DMS79 (cell line): ENCODE measurements at regions not wholly inside any gene's neighbourhood (a gene's known extent, or its start where the extent isn't known, plus 50 kb on each side); places are given as distances from the start of the nearest gene placed in this dataset.

Experiments
- DNase-seq: peaks from one replicate; lab custom pipeline; 2025; lab: John Stamatoyannopoulos, UW

DNA sequence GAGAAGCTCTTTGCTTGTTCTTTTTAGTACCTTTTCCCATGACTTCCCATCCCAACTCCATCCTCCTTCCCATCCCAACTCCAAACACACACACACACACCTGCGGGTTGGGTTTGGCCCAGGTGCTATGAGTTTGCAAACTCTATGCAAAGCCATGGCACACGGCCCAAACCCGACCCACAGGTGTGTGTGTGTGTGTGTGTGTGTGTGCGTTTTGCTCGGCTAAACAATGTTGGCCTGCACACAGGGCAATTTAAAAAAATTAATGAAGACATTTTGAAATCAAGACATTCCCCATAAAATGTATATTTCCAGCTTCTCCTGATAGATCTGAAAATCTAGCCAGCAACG lies 103.7 kb upstream of the TLE3 start:
- no peak for DNase-seq

DNA sequence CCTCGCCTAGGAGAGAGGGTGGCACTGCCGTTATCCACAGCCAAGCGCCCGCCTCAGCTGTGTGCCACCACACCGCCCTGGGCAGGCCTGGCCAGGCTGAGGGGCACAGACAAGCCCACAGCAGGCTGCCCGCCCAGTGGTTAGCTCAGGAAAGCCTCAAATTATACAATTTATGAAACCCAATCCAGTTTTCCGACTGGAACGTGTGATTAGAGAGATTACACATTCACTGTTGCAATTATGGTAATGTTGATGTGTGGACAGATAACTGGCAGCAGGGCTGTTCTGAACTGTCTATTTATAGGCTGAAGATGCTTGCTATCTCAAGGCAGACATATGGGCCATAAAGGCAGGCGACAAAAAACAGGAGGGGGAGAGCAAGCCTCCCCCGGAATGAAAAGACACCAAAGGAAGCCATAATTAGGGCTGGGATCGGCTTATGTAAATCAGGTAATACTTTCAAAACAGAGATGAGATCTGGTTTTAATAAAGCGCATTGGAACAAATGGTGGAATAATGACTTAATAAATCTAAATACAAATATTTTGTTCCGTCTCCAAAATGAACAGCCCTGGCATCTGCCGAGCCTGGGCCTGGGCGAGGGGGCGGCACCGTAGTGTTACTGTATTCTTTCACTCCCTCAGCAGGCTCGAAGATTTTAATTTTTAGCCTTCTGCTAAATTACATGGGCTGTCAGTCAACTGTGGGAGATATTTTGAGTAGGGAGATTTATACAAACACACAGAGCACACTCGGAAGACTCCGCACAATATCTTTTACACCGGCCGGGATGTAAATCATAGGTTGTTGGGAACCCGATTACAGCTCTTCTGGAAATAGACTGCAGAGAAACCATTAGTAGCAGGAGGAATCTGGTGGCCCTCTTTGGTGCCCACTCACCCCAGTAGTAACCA lies 103.1 kb upstream of the TLE3 start:
- no peak for DNase-seq

DNA sequence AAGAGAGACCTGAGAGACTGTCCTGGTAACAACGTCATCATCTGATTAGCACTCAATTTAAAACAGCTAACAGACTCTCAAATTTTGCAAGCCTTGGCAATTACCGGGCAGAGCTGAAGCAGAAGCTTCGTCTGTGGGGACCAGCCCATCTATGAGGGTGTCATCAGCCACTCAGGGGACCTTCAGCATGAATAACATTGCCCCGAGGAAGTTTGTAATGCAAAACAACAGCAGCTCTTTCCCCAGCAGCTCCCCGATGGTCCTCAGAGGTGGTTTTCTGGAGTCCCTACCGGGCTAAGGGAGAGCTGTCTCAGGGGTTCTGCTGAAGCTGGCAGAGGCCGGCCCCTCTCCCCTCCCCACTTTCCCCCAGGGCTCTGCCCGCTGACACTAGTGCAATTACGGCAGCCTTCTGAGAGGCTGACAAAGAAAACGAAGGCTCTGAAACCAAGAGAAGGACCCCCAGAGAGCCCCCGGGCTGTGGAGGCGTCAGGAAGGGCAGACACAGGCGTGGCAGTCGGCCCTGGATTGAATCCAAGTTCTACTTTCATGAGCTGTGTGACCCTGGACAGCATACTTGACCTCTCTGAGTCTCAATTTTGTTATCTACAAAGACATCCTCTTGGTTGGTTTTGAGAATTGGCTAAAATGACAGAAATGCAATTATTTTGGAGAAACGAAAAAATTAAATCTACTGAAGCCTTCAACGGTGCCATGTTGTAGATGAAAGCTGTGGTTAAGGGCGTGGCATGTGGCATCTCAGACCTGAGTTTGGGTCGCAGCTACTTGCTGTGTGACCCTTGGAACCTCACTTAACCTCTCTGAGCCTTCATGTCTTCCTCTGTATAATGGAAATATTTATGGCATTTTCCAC lies 102.1 kb upstream of the TLE3 start:
- no peak for DNase-seq

DNA sequence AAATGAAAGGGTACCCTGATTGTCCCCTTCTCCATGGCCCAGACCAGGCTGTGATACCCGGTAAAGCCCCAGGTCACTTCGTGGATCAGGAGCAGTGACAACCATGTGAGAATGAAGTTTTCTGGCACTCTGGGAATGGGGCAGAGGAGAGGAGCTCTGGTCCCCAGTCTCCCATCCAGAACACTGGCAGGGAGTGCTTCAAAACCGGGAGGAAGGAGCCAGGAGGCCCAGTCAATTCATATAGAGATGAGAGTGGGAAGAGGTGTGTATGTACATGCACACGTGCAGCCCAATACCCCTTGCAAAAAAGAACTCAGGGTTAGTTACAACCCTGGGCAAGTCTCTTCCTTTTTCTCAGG lies 101.4 kb upstream of the TLE3 start:
- DNase-seq: no peak

DNA sequence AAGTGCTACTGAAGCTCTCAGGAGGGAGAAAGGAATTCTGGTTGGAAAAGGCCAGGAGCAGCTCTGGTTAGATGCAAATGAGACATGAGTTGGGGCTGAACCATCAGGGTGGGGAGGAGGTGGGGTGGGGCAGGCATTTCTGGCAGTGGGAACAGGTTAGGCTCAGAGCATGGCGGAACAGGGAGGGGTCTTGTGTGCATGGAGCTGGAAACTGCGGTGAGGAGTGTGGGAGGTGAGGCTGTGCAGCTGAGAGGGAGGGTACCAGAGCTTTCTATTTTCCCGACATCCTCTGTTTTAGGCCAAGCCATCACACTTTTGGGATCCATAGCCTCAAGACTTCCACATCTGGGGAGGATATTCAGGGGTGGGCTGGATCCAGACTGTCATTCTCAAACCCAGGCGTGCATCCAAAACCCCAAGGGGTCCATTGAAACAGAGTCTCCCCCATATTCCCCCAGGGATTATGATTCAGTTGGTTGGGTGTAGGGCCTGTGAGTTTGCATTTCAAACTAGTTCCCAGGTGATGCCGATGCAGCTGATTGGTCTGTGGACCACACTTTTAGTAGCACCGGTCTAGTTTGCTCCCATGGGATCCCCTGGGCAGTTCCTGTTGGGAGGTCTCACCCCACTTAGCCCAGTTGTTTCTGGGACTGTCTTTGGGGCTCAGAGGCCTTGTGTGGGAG lies 100.9 kb upstream of the TLE3 start:
- DNase-seq: no peak

DNA sequence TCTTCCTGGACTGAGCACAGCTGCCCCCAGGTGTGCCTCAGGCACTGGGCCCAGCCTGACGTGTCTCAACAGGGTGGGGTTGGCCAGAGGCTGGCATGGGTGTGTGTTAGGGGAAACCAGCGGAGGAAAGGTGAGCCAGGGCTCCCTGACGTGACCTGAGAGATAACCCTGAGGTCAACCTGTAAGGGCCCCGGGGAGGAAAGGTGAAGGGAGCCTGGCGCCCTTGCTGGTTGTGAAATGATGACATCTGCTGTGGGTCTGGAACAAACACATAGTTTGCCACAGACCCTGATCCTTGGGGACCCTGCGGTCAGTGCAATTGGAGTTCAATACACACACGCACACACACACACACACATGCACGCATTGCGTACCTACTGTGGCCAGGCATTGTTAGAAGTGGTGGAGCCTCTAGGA lies 100.2 kb upstream of the TLE3 start:
- DNase-seq: no peak

DNA sequence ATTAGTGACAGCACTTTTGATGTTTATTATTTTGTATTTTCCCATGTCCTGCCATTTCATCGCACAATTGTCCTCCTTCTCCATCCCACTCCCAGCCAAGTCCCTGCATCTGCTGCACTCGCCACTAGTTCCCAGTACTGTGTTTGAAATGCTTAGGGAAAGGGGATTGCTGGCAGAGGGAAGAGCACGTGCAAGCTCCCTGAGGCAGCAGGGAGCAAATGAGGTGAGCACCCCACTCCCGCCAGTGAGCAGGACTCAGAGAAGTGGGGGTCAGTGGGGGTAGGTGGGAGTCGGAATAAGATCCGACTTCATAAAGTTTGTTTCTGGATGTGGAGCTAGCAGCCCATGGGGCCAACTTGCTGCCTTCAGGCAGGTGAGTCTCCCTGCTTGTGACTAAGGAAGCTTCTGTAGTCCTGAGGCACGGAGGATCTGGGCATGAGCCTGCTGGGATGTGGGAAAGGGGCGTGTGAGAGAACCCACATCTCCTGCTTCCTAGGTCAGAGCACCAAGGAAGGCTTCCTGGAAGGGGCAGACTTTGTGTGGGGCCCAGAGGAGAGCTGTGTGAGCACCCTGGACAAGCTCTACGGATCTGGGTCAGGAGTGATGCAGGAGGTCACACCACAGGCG lies 99.7 kb upstream of the TLE3 start:
- DNase-seq: no peak

DNA sequence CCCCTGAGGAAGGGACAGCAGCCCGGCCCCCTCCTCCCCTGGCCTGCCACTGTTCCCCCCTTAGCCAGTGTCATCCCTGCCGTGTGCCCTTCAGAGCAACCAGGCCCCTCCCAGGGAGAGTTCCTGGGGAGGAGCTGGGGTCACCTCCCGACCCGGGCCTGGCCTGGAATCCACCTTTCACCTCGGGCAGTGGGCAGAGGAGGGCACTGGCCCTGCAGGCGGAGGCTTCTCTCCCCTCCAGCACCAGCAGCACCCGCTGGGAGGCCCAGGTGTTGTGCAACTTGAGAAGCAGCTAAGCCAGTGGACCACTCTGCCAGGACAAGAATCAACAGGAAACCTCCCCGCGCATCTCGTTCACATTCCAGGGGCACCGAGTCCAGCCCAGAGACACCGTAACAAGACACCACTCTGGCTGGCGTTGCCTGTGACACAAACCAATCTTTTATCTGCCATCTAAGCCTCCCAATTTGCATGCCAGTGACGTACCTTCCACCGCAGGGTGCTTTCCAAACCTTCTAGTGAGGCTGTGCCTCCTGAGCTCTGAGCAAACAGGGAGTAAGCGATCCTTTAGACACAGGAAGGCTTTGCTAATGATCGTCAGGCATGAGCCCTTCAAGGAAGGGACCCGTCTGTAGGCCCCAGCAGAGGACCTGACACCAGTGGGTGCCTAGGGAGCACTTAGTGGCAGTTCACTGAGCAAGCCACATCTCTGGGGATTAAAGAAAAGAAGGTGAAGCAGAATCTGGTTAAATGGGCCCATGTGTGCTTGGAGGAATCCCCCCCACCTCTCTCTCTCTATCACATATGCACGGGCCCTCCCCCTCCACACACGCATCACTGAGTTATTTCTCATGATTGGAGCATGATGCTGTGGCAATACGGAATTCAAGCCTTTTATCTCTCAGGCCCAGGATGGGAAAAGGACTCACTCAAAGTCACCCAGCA lies 98.9 kb upstream of the TLE3 start:
- peak; percentile 85 for DNase-seq

DNA sequence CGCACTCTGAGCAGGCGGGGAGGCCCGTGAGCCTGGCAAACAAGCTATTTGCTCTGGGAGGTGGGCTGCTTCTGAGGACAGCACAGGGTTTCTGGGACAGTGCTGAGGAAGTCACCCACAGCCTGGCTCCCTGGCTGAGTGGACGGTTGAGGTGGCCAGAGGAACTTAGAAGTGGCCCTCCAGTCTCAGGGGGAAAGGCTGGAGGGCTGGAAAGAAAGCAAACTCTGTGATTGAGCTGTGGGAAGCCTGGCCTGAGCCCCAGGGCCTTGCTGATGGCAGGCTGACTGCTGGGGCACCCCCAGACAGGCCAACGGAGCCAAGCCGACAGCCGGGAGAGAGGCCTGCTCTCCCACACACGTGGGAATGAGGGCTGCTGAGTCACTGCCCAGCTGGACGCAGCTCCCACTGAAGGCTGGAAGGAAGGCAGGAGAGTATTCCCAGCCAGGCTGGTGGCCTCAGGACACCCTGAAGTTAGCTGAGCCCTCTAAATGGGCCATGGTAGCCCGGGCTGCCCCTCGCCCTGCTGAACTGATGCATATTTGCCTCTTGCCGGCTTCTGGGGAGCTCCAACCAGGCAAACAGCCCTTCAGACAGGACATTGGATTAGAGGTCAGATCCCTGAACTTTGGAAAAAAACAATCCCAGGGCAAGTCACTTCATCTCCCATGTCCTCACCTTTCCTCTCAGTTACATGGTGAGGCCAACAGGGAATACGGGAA lies 98.0 kb upstream of the TLE3 start:
- DNase-seq: no peak

DNA sequence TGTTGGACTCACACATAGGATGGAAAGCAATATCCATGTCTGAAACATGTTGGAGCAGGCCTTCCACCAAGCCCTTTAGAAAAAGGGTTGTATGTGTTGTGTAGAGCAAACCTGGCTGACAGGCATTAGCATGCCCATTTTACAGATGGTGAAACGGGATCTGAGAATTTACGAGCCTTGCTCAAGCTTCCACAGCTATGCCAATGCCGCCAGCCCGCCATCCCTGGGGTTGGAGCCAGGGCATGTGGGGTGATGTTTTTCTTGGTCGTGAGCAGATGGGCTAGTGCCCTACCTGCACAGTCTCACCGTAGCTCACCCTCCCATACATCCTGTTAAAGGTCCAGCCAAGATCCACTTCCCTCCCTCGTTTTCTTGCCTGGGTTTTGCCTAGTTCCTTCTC lies 97.5 kb upstream of the TLE3 start:
- DNase-seq: no peak

DNA sequence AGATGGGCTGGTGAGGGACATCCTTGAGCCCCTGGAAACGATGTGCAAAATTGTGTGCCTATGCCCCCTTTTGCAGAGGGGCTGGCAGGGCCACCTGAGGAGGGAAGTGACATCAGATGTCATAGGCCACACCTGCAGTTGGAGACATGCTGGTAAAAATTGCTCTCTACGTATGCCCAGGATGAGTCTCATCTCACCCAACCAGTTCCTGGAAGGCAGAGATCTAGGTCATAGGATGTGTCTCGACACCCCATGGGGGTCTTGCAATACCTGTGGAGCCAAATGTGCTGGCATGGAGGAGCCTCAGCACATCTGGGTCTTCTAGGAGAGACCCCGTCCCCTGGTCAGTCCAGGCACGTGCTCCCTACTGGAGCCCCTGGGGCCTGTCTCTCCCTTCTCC lies 96.5 kb upstream of the TLE3 start:
- no peak for DNase-seq

DNA sequence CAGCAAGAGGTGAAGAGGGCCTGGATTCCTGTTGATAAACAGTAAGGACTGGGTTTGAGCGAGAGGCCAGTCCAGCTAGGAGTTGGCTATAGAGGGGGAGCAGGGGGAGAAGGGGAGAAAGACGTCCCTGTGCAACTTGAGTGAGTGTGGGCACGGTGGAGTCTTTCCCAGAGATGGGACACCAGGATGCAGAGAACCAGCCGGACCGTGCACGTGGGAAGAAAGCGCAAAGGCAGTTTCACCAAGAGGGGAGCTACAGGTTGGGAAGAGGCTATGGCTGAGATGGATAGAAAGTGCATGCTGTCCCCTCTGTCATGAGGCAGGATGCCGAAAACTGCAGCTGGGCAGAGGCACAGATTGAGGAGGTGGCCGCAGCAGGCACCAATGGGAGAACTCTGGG lies 96.0 kb upstream of the TLE3 start:
- no peak for DNase-seq

DNA sequence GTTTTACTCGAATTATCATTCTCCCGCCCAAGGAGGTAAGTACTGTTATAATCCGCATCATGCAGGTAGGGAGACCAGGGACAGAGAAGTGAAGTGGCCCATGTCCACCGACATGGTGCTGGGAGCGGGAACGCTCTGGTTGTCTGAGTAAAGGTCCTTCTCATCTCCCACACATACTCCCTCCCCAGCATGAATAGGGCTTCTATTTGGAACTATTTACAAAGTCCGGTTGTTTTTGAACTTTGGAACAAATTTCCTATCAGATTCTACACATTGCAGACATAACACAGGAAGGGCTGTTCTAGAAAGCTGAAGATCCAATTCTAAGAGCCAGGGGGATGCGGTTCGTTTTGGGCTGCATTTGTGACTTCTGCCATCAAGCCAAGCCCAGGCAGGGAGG lies 94.8 kb upstream of the TLE3 start:
- no peak for DNase-seq

DNA sequence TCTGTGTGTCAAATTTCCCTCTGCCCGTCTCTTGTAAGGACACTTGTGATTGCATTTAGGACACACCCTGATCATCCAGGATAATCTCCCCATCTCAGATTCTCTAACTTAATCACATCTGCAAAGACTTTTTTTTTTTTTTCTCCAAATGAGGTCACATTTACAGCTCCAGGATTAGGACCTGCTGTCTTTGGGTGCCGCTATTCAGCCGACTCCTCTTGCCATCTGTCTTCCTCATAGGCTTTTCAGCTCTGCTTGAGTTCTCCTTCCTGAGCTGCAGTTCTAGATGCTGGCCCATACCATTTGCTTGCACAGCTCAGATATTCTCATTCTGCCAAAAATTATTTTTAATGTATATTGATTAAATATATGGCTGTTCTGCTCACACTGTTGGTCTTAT lies 94.3 kb upstream of the TLE3 start:
- no peak for DNase-seq

DNA sequence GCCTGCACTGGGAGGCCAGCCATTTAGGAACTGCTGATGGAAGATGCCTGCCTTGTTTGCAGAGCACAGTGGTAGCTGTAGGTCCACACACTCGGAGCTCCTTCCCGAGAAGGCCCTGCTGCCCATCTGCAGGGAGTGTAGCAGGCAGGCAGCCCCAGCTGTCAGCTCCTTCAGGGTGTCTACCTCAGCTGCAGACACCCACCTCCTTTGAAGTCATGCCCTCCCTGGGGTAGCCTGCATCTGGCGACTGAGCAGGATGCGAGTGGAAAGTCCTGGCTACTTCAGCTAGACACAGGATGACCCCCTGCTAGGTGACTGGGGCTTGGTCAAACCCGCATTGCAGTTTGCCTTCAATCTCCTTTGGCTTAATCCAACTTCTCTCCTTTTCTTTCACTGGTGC lies 93.2 kb upstream of the TLE3 start:
- no peak for DNase-seq

DNA sequence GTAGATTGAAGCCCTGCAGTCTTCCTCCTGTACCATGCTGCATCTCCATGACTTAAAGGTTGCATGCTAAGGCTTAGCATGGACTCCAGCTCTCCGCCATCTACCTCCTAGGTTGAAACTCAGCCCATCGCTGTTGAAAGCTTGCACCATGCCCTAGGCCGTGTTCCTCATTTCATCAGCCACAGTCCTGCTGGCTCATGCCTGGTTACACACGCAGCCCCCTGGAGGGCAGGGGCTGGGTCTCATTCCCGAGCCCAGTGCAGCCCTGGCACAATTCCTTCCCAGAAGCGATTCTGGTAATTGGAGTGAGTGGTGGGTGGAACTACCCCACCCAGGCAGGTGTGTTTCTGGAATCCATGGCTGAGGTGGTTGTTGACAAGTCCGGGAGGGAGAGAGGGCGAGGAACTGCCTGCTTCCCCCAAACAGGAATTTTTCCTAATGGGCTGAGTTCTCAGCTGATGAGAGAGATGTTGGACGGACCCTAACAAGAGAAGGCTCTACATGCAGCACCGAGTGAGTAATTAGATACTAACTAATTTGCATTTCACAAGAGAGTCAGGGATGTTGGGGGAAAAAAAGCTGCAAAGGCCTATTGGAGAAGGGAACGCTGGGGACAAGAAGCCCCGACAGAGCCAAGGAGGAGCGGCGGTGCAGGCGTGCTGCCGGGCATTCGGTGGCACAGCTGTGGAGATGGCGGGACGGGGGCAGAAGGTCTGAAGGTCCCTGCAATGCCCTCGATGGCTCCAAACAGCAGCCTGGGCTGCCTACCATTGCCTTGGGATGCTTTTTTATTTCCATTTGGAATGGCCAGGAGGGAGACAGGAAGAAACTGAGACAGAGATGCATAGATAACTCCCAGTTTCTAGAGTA lies 92.3 kb upstream of the TLE3 start:
- DNase-seq: no peak

DNA sequence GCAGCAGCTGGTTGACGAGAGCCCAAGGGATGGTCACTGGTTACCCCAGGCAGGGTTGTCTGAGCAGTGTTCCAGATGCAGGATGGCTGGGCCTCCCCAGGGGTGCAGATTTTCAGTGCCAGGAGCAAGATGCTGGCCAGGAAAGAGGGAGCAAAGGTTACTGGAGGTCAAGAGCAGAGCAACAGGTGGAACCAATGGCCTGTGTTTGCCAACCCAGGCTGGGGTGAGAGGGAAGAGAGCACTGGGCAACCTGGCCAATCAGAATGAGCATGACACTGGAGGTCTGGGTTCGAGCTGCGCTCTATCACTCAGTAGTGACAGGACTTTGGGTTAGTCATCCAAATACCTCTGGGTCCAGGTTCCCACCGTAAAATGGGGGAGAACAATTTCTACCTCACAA lies 90.6 kb upstream of the TLE3 start:
- no peak for DNase-seq

DNA sequence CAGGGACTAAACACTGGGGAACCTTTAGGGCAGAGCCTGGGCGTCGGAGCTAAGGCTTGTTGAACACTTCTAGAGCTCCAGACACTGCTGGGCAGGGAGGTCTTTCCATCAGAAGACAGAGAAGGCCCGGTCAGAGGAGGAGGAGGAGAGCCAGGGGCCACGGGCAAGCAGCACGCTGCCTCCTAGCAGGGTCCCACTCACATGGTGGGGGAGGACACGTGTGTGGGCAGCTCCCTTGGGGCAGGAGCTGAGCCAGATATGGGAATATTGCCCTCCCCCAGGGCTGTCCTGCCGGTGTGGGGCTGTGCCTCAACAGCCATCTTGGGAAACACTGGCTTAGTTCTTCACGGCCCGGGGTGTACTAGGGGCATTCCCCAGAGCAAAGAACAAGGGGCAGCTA lies 89.6 kb upstream of the TLE3 start:
- DNase-seq: no peak

DNA sequence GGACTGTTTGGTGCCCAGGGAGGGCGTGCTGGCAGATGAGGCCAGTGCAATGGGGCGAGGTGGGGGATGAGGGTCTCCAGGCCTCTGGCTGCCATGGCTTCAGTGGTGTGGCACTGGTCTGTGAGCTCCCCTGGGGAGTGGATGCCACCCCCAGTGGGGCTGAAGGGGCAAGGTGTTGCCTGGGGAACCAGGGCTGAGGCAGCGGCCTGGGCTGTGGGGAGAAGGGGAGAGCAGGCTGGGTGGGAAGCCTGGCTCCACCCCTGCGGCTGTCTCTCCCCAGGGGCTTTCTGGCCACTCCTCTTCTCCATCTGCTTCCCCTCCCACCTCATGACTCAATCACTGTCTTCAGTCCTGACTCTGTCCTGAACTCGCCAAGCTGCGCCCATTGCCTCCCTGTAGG lies 88.4 kb upstream of the TLE3 start:
- no peak for DNase-seq
